CD4-positive, CD25-positive, alpha-beta regulatory T cell (primary cell): ENCODE measurements at regions not wholly inside any gene's neighbourhood (a gene's known extent, or its start where the extent isn't known, plus 50 kb on each side); places are given as distances from the start of the nearest gene placed in this dataset.

Experiments
- ATAC-seq, 2 donors: fragments of 150-1000 bp; cut with Tn5 transposase; one replicate each; pipeline ENCODE4 v1.10.0; 2021; ENCODE audit warnings: low read depth in 2 of 2, moderate number of reproducible peaks in 2 of 2, moderate library complexity in 1 of 2
- DNase-seq, 3 donors: peaks; one replicate each; pipeline versions ENCODE4 v3.0.0 to v3.0.0-alpha.2; 2012 to 2022; ENCODE audit warnings: mixed read lengths in 1 of 3
- H3K27ac ChIP-seq: one replicate; pipeline ENCODE4 v1.7.0; 2013; ENCODE audit warnings: mild to moderate bottlenecking, low read length; ENCODE audit not compliant: insufficient read depth, poor library complexity, severe bottlenecking
- H3K27me3 ChIP-seq: one replicate; pipeline ENCODE4 v1.7.0; 2013; ENCODE audit warnings: low read length; ENCODE audit not compliant: control insufficient read depth, insufficient read depth
- H3K36me3 ChIP-seq: one replicate; pipeline ENCODE4 v1.7.0; 2013; ENCODE audit warnings: mild to moderate bottlenecking, low read length, moderate library complexity; ENCODE audit not compliant: control insufficient read depth, insufficient read depth
- H3K4me1 ChIP-seq: 2 replicates; pipeline ENCODE4 v1.7.0; 2013; ENCODE audit warnings: mild to moderate bottlenecking, low read length; ENCODE audit not compliant: insufficient read depth, control insufficient read depth, poor library complexity, severe bottlenecking
- H3K4me3 ChIP-seq: one replicate; pipeline ENCODE4 v1.7.0; 2013; ENCODE audit warnings: low read depth, mild to moderate bottlenecking, low read length, moderate library complexity
- H3K9me3 ChIP-seq, 2 experiments: 1 replicate in 1 of 2; 2 replicates in 1 of 2; pipeline ENCODE4 v1.7.0; 2013; ENCODE audit warnings: low read length in 2 of 2, mild to moderate bottlenecking in 1 of 2, moderate library complexity in 1 of 2; ENCODE audit not compliant: control insufficient read depth in 2 of 2
- H3K27ac Mint-ChIP-seq, 3 donors: one replicate each; pipeline ENCODE4 v1.8.0; 2020 to 2022; ENCODE audit warnings: mild to moderate bottlenecking in 3 of 3, mixed read lengths in 3 of 3, moderate library complexity in 2 of 3
- H3K27me3 Mint-ChIP-seq: one replicate; pipeline ENCODE4 v1.8.0; 2022; ENCODE audit warnings: mild to moderate bottlenecking, mixed read lengths
- H3K36me3 Mint-ChIP-seq: one replicate; pipeline ENCODE4 v1.8.0; 2020; ENCODE audit warnings: mixed read lengths
- H3K4me1 Mint-ChIP-seq, 4 donors: one replicate each; pipeline ENCODE4 v1.8.0; 2020 to 2022; ENCODE audit warnings: mixed read lengths in 4 of 4, mild to moderate bottlenecking in 1 of 4
- H3K4me3 Mint-ChIP-seq, 4 donors: one replicate each; pipeline ENCODE4 v1.8.0; 2020 to 2022; ENCODE audit warnings: mild to moderate bottlenecking in 4 of 4, mixed read lengths in 4 of 4, moderate library complexity in 3 of 4
- H3K9me3 Mint-ChIP-seq, 7 donors: one replicate each; pipeline ENCODE4 v1.8.0; 2020 to 2022; ENCODE audit warnings: mixed read lengths in 7 of 7, mild to moderate bottlenecking in 3 of 7, moderate library complexity in 2 of 7

GRCh38 chr12:24045816-24046257, 96.4 kb upstream of the SOX5 start:
- Mint-ChIP-seq H3K27me3 (no peaks in the 10 kb centered on the region), H3K4me3 (no peak overlapping the region), H3K9me3 (peaks cover 0 to 8% (median 2%) of the 10 kb centered on the region in 7 donors), H3K27ac (no peak overlapping the region), H3K4me1 (no peaks in the 10 kb centered on the region), H3K36me3 (no peaks in the 10 kb centered on the region)
- Histone ChIP-seq H3K4me3 (no peak overlapping the region), H3K27ac (no peak overlapping the region), H3K36me3 (no peaks in the 10 kb centered on the region), H3K4me1 (no peaks in the 10 kb centered on the region), H3K9me3 (peaks cover 0 to 4% of the 10 kb centered on the region in 2 experiments), H3K27me3 (no peaks in the 10 kb centered on the region)
- DNase-seq (no peak), ATAC-seq (no peak)

GRCh38 chr12:24044941-24045703, 95.7 kb upstream of the SOX5 start:
- no peak overlapping the region for H3K27ac Mint-ChIP-seq
- H3K4me1 Mint-ChIP-seq = no peaks in the 10 kb centered on the region
- H3K36me3 Mint-ChIP-seq = no peaks in the 10 kb centered on the region
- H3K27ac ChIP-seq = no peak overlapping the region
- ATAC-seq (no peak), DNase-seq (no peak)
- peaks cover 0 to 4% of the 10 kb centered on the region in 2 experiments for H3K9me3 ChIP-seq
- H3K4me3 ChIP-seq = no peak overlapping the region
- no peak overlapping the region for H3K4me3 Mint-ChIP-seq
- no peaks in the 10 kb centered on the region for H3K27me3 Mint-ChIP-seq
- H3K27me3 ChIP-seq = no peaks in the 10 kb centered on the region
- peaks cover 0 to 8% (median 2%) of the 10 kb centered on the region in 7 donors for H3K9me3 Mint-ChIP-seq
- H3K36me3 ChIP-seq = no peaks in the 10 kb centered on the region
- no peaks in the 10 kb centered on the region for H3K4me1 ChIP-seq

- DNase-seq = no peak
- Mint-ChIP-seq H3K27me3 (no peaks in the 10 kb centered on the region), H3K4me3 (no peak overlapping the region), H3K9me3 (peaks cover 0 to 5% (median 0%) of the 10 kb centered on the region in 7 donors), H3K36me3 (no peaks in the 10 kb centered on the region), H3K27ac (no peak overlapping the region), H3K4me1 (no peaks in the 10 kb centered on the region)
- no peak overlapping the region for H3K4me3 ChIP-seq
- H3K9me3 ChIP-seq = no peaks in the 10 kb centered on the region
- no peaks in the 10 kb centered on the region for H3K4me1 ChIP-seq
- no peaks in the 10 kb centered on the region for H3K27me3 ChIP-seq
- H3K36me3 ChIP-seq = no peaks in the 10 kb centered on the region
- H3K27ac ChIP-seq = no peak overlapping the region
- ATAC-seq = no peak
These were observed 93.2 kb upstream of the SOX5 start for GRCh38 chr12:24042651-24043050.

- Histone ChIP-seq H3K36me3 (no peaks in the 10 kb centered on the region), H3K4me3 (no peak overlapping the region), H3K4me1 (no peaks in the 10 kb centered on the region), H3K27me3 (no peaks in the 10 kb centered on the region), H3K27ac (no peak overlapping the region), H3K9me3 (no peaks in the 10 kb centered on the region)
- no peak overlapping the region for H3K4me3 Mint-ChIP-seq
- no peak overlapping the region for H3K27ac Mint-ChIP-seq
- ATAC-seq = no peak
- H3K27me3 Mint-ChIP-seq = no peaks in the 10 kb centered on the region
- no peaks in the 10 kb centered on the region for H3K36me3 Mint-ChIP-seq
- peaks cover 0 to 3% (median 0%) of the 10 kb centered on the region in 7 donors for H3K9me3 Mint-ChIP-seq
- DNase-seq = no peak
- H3K4me1 Mint-ChIP-seq = no peaks in the 10 kb centered on the region
These were observed 89.6 kb upstream of the SOX5 start for GRCh38 chr12:24039113-24039525.

- Histone ChIP-seq H3K27me3 (no peaks in the 10 kb centered on the region), H3K9me3 (no peaks in the 10 kb centered on the region), H3K36me3 (no peaks in the 10 kb centered on the region), H3K4me3 (no peak overlapping the region), H3K4me1 (no peaks in the 10 kb centered on the region), H3K27ac (no peak overlapping the region)
- no peak overlapping the region for H3K27ac Mint-ChIP-seq
- H3K36me3 Mint-ChIP-seq = no peaks in the 10 kb centered on the region
- no peaks in the 10 kb centered on the region for H3K9me3 Mint-ChIP-seq
- no peak overlapping the region for H3K4me3 Mint-ChIP-seq
- no peaks in the 10 kb centered on the region for H3K27me3 Mint-ChIP-seq
- ATAC-seq = no peak
- DNase-seq = no peak
- H3K4me1 Mint-ChIP-seq = no peaks in the 10 kb centered on the region
These were observed 88.9 kb upstream of the SOX5 start for GRCh38 chr12:24038211-24038997.

GRCh38 chr12:24036438-24037216, 87.2 kb upstream of the SOX5 start:
- H3K27me3 ChIP-seq = no peaks in the 10 kb centered on the region
- H3K27ac Mint-ChIP-seq = no peak overlapping the region
- H3K9me3 Mint-ChIP-seq = peaks cover 0 to 8% (median 0%) of the 10 kb centered on the region in 7 donors
- DNase-seq = no peak
- no peak overlapping the region for H3K4me3 ChIP-seq
- no peak overlapping the region for H3K27ac ChIP-seq
- H3K4me1 Mint-ChIP-seq = no peaks in the 10 kb centered on the region
- no peak for ATAC-seq
- H3K4me3 Mint-ChIP-seq = no peak overlapping the region
- no peaks in the 10 kb centered on the region for H3K9me3 ChIP-seq
- no peaks in the 10 kb centered on the region for H3K4me1 ChIP-seq
- H3K27me3 Mint-ChIP-seq = no peaks in the 10 kb centered on the region
- H3K36me3 ChIP-seq = no peaks in the 10 kb centered on the region
- H3K36me3 Mint-ChIP-seq = no peaks in the 10 kb centered on the region

GRCh38 chr12:24034894-24035293, 85.4 kb upstream of the SOX5 start:
- Mint-ChIP-seq H3K27ac (no peak overlapping the region), H3K4me3 (no peak overlapping the region), H3K4me1 (no peaks in the 10 kb centered on the region), H3K27me3 (no peaks in the 10 kb centered on the region), H3K36me3 (no peaks in the 10 kb centered on the region), H3K9me3 (peaks cover 0 to 12% (median 0%) of the 10 kb centered on the region in 7 donors)
- H3K27me3 ChIP-seq = no peaks in the 10 kb centered on the region
- DNase-seq = no peak
- no peak for ATAC-seq
- no peaks in the 10 kb centered on the region for H3K36me3 ChIP-seq
- no peak overlapping the region for H3K4me3 ChIP-seq
- H3K27ac ChIP-seq = no peak overlapping the region
- no peaks in the 10 kb centered on the region for H3K4me1 ChIP-seq
- no peaks in the 10 kb centered on the region for H3K9me3 ChIP-seq
